ENCODE measurements at regions not wholly inside any gene's neighbourhood (a gene's known extent, or its start where the extent isn't known, plus 50 kb on each side); places are given as distances from the start of the nearest gene placed in this dataset.

GRCh38 chr16:9362604-9363003 lies 271.2 kb downstream of the HAPSTR1 start:
- no peak for TF ChIP-seq ZNF76 (tag by site-specific recombination; IDR thresholded peaks at IDR 0.05; ENCODE audit: borderline replicate concordance, low read depth)
- no peak for TF ChIP-seq ZNF175 (tag by site-specific recombination; IDR thresholded peaks at IDR 0.05)
- no peak for TF ChIP-seq PRDM1 (tag by site-specific recombination; IDR thresholded peaks at IDR 0.05)
- TF ChIP-seq GLI2 (tag by site-specific recombination; IDR thresholded peaks at IDR 0.05; ENCODE audit: borderline replicate concordance, low read depth) = no peak
- no peak for TF ChIP-seq ZNF169 (tag by site-specific recombination; IDR thresholded peaks at IDR 0.05)
- TF ChIP-seq ZNF266 (tag by site-specific recombination; IDR thresholded peaks at IDR 0.05; ENCODE audit: low read depth) = no peak
- no peak for TF ChIP-seq ZNF837 (tag by site-specific recombination; IDR thresholded peaks at IDR 0.05)
- no peak for TF ChIP-seq ZNF785 (tag by site-specific recombination; IDR thresholded peaks at IDR 0.05)
- no peak for TF ChIP-seq GLIS2 (tag by site-specific recombination; IDR thresholded peaks at IDR 0.05)
- no peak for TF ChIP-seq ZNF335 (tag by site-specific recombination; conservative IDR thresholded peaks at IDR 0.05)
- TF ChIP-seq OSR2 (tag by site-specific recombination; IDR thresholded peaks at IDR 0.05) = no peak
- TF ChIP-seq ZNF548 (tag by site-specific recombination; IDR thresholded peaks at IDR 0.05) = no peak
- TF ChIP-seq ZSCAN18 (tag by site-specific recombination; IDR thresholded peaks at IDR 0.05) = no peak
- no peak for TF ChIP-seq ZFHX2 (tag by site-specific recombination; conservative IDR thresholded peaks at IDR 0.05)
- no peak for TF ChIP-seq KLF8 (tag by site-specific recombination; IDR thresholded peaks at IDR 0.05)
- no peak for TF ChIP-seq ZNF660 (tag by site-specific recombination; IDR thresholded peaks at IDR 0.05)
- no peak for TF ChIP-seq WT1 (tag by site-specific recombination; IDR thresholded peaks at IDR 0.05)
- TF ChIP-seq RBAK (tag by site-specific recombination; IDR thresholded peaks at IDR 0.05) = no peak
- Histone ChIP-seq H3K4me1 (ENCODE audit: control insufficient read depth, insufficient read depth, low read length) (no peaks in the 10 kb centered on the region), H3K4me3 (ENCODE audit: low read depth, low read length) (no peak overlapping the region), H3K27ac (ENCODE audit: extremely low read depth, low read depth, low read length) (no peak overlapping the region), H3K36me3 (ENCODE audit: control insufficient read depth in 2 of 2, insufficient read depth in 1 of 2, low read length in 2 of 2) (no peaks in the 10 kb centered on the region), H3K9me3 (ENCODE audit: control insufficient read depth, insufficient read depth, low read depth, low read length) (no peaks in the 10 kb centered on the region)
- POLR2A ChIA-PET = no interaction called here
- CTCF ChIA-PET = interaction anchor here (0.6 kb wide), 1 partner anchor 804 kb away, joined by 4 read pairs; no protein-coding TSS in a partner anchor

DNA sequence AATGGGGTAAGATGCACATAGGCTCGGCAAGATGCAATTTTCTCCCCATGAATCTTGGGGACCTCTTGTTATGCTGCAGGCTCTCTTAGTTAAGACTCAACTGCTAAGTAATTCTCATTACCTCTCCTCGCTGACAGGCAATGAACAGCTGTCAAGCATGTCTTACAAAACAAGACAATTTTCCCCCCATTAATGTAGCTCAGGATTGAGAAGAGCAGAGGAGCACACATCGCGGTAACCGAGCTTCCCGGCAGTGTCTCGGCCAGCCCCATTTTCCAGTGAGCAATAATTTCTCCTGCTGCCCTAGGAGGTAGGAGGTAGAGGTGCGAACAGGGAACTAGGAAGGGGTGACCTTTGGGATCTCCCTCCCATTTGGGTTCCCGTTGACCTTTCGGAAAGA lies 272.1 kb downstream of the HAPSTR1 start:
- H3K36me3 ChIP-seq (ENCODE audit: control insufficient read depth in 2 of 2, insufficient read depth in 1 of 2, low read length in 2 of 2) = no peaks in the 10 kb centered on the region
- CTCF ChIA-PET = no interaction called here
- no peaks in the 10 kb centered on the region for H3K4me1 ChIP-seq (ENCODE audit: control insufficient read depth, insufficient read depth, low read length)
- POLR2A ChIA-PET = no interaction called here
- H3K4me3 ChIP-seq (ENCODE audit: low read depth, low read length) = no peak overlapping the region
- no peak for TF ChIP-seq YY1 (tag by site-specific recombination; IDR thresholded peaks at IDR 0.05)
- TF ChIP-seq ZNF548 (tag by site-specific recombination; IDR thresholded peaks at IDR 0.05) = no peak
- TF ChIP-seq ZNF747 (tag by site-specific recombination; IDR thresholded peaks at IDR 0.05) = no peak
- TF ChIP-seq ZNF146 (tag by site-specific recombination; IDR thresholded peaks at IDR 0.05) = no peak
- H3K27ac ChIP-seq (ENCODE audit: extremely low read depth, low read depth, low read length) = no peak overlapping the region
- no peaks in the 10 kb centered on the region for H3K9me3 ChIP-seq (ENCODE audit: control insufficient read depth, insufficient read depth, low read depth, low read length)

DNA sequence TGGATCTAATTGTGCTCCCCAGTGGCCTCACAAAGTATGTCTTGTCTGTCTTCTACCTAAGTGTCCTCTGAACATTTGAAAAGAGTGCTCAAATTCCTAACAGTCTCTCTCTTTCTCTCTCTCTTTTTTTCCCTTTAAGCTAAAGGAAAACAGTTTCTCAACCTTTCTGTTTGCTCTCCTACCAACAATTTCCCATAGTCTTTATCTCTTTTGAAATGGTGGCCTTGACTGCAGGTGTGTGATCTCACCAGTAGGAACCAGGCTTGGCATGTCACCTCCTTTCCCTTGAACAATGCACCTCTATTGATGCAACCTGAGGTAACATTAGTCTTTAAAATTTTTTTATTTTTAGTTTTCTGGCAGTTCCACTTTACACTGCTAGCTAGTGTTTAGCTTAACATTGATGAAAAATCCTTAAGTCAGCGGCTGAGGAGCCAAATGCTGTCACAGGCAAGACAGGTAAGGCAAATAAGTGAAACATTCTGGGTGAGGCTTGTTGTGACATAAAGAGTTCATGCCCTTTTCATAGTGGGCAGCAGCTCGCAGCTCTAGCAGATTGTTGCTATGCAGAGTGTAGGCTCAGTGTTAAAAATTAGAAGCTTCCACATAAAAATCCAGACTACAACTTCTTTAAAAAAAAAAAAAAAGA lies 273.4 kb downstream of the HAPSTR1 start:
- Histone ChIP-seq H3K27ac (ENCODE audit: extremely low read depth, low read depth, low read length) (no peak overlapping the region), H3K4me1 (ENCODE audit: control insufficient read depth, insufficient read depth, low read length) (no peaks in the 10 kb centered on the region), H3K4me3 (ENCODE audit: low read depth, low read length) (no peak overlapping the region), H3K9me3 (ENCODE audit: control insufficient read depth, insufficient read depth, low read depth, low read length) (no peaks in the 10 kb centered on the region), H3K36me3 (ENCODE audit: control insufficient read depth in 2 of 2, insufficient read depth in 1 of 2, low read length in 2 of 2) (no peaks in the 10 kb centered on the region)
- CTCF ChIA-PET = no interaction called here
- POLR2A ChIA-PET = no interaction called here
- TF ChIP-seq ZNF585B (tag by site-specific recombination; IDR thresholded peaks at IDR 0.05) (no peak), SALL2 (tag by site-specific recombination; IDR thresholded peaks at IDR 0.05; ENCODE audit: borderline replicate concordance) (no peak), ZSCAN30 (tag by site-specific recombination; IDR thresholded peaks at IDR 0.05) (no peak), CTCF (tag by site-specific recombination; IDR thresholded peaks at IDR 0.05) (no peak), TRIM28 (IDR thresholded peaks at IDR 0.05; ENCODE audit: borderline replicate concordance, low read length) (no peak), ZBTB17 (tag by site-specific recombination; IDR thresholded peaks at IDR 0.05) (no peak), ZNF501 (tag by site-specific recombination; IDR thresholded peaks at IDR 0.05) (no peak), ZNF747 (tag by site-specific recombination; IDR thresholded peaks at IDR 0.05) (no peak), ZSCAN18 (tag by site-specific recombination; IDR thresholded peaks at IDR 0.05) (no peak)
- TF ChIP-seq, protein P1, sequence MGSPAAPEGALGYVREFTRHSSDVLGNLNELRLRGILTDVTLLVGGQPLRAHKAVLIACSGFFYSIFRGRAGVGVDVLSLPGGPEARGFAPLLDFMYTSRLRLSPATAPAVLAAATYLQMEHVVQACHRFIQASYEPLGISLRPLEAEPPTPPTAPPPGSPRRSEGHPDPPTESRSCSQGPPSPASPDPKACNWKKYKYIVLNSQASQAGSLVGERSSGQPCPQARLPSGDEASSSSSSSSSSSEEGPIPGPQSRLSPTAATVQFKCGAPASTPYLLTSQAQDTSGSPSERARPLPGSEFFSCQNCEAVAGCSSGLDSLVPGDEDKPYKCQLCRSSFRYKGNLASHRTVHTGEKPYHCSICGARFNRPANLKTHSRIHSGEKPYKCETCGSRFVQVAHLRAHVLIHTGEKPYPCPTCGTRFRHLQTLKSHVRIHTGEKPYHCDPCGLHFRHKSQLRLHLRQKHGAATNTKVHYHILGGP (tag by site-specific recombination; IDR thresholded peaks at IDR 0.05) = no peak
